DOHH2 (cell line): ENCODE measurements at regions not wholly inside any gene's neighbourhood (a gene's known extent, or its start where the extent isn't known, plus 50 kb on each side); places are given as distances from the start of the nearest gene placed in this dataset.

Experiments used
- H3F3A ChIP-seq: fragments of 200-600 bp; sonication (generic), shearing (Covaris generic); 2 replicates; pipeline ENCODE4 v1.6.0; 2016; ENCODE audit warnings: antibody characterized with exemption, mild to moderate bottlenecking; ENCODE audit not compliant: control insufficient read depth, insufficient read depth
- H3K27ac ChIP-seq: fragments of 200-600 bp; sonication (generic); 2 replicates; pipeline ENCODE4 v1.5.1; 2014; ENCODE audit warnings: low read depth, mild to moderate bottlenecking, low read length, moderate library complexity
- H3K27me3 ChIP-seq: fragments of 200-600 bp; sonication (generic); 2 replicates; pipeline ENCODE4 v1.6.1; 2014; ENCODE audit warnings: mild to moderate bottlenecking, low read length, mixed read lengths; ENCODE audit not compliant: control insufficient read depth
- H3K36me3 ChIP-seq: fragments of 200-600 bp; sonication (generic); 2 replicates; pipeline ENCODE4 v1.6.1; 2014; ENCODE audit warnings: mild to moderate bottlenecking, low read length, moderate library complexity, mixed read lengths; ENCODE audit not compliant: control insufficient read depth
- H3K4me1 ChIP-seq: fragments of 200-600 bp; sonication (generic); 2 replicates; pipeline ENCODE4 v1.6.1; 2014; ENCODE audit warnings: mild to moderate bottlenecking, low read length, mixed read lengths; ENCODE audit not compliant: control insufficient read depth
- H3K4me2 ChIP-seq: fragments of 200-600 bp; sonication (generic); 2 replicates; pipeline ENCODE4 v1.6.0; 2014; ENCODE audit warnings: mild to moderate bottlenecking, low read length, moderate library complexity
- H3K4me3 ChIP-seq: fragments of 200-600 bp; sonication (generic); 2 replicates; pipeline ENCODE4 v1.5.1; 2014; ENCODE audit warnings: mild to moderate bottlenecking, low read length, mixed read lengths
- H3K79me2 ChIP-seq: fragments of 200-600 bp; sonication (generic); 2 replicates; pipeline ENCODE4 v1.6.1; 2014; ENCODE audit warnings: mild to moderate bottlenecking, low read length, mixed read lengths; ENCODE audit not compliant: control insufficient read depth
- H3K9me2 ChIP-seq: fragments of 200-600 bp; sonication (generic); replicated peaks from 2 replicates; pipeline ENCODE4 v1.6.1; 2014; ENCODE audit warnings: mild to moderate bottlenecking, low read length, mixed read lengths; ENCODE audit not compliant: control insufficient read depth
- H3K9me3 ChIP-seq: fragments of 200-600 bp; sonication (generic); 2 replicates; pipeline ENCODE4 v1.6.1; 2014; ENCODE audit warnings: antibody characterized with exemption, low read length, mixed read lengths; ENCODE audit not compliant: control insufficient read depth, insufficient read depth
- H4K20me1 ChIP-seq: fragments of 200-600 bp; sonication (generic); 2 replicates; pipeline ENCODE4 v1.6.0; 2014; ENCODE audit warnings: low read depth, mild to moderate bottlenecking, antibody characterized with exemption, low read length, moderate library complexity; ENCODE audit not compliant: control insufficient read depth, insufficient read depth
- EZH2phosphoT487 ChIP-seq: fragments of 200-600 bp; sonication (generic); IDR thresholded peaks from 2 replicates; pipeline ENCODE4 v1.6.1; 2017; ENCODE audit warnings: borderline replicate concordance, mild to moderate bottlenecking, antibody characterized with exemption, low read length, moderate library complexity, mixed read lengths
- TF ChIP-seq, protein P1 (sequence below): fragments of 200-600 bp; sonication (generic); IDR thresholded peaks from one replicate; pipeline ENCODE4 v1.5.1; 2014; ENCODE audit warnings: antibody characterized with exemption, mild to moderate bottlenecking, low read depth, low read length; ENCODE audit not compliant: poor library complexity, severe bottlenecking

DNA sequence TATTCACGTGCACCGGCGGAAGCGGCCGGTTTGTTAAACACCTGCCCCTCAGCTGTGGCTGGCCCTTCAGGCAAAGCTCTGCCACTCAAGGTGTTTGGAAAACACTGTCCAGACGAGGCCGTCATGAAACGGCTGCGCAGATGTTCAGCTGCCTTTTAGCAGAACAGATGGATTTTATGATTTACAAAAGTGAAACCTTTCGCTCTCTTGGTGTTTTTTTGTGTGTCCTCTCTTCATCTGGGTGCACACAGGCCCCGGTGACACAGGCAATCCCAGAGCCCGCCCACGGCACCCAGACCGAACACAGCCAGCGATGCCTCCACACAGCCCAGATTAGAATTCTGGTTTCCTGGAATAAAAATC, 397.0 kb downstream of the SMOC2 start:
- TF ChIP-seq EZH2phosphoT487 = no peak
- TF ChIP-seq, protein P1, sequence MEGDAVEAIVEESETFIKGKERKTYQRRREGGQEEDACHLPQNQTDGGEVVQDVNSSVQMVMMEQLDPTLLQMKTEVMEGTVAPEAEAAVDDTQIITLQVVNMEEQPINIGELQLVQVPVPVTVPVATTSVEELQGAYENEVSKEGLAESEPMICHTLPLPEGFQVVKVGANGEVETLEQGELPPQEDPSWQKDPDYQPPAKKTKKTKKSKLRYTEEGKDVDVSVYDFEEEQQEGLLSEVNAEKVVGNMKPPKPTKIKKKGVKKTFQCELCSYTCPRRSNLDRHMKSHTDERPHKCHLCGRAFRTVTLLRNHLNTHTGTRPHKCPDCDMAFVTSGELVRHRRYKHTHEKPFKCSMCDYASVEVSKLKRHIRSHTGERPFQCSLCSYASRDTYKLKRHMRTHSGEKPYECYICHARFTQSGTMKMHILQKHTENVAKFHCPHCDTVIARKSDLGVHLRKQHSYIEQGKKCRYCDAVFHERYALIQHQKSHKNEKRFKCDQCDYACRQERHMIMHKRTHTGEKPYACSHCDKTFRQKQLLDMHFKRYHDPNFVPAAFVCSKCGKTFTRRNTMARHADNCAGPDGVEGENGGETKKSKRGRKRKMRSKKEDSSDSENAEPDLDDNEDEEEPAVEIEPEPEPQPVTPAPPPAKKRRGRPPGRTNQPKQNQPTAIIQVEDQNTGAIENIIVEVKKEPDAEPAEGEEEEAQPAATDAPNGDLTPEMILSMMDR = no peak
- Histone ChIP-seq H3K9me3 (peaks cover 31% of the 10 kb centered on the region; the same call in 1 of the 2 replicates), H3F3A (no peaks in the 10 kb centered on the region), H3K9me2 (no peaks in the 10 kb centered on the region), H3K36me3 (no peaks in the 10 kb centered on the region), H3K4me1 (no peaks in the 10 kb centered on the region), H3K4me3 (no peak overlapping the region), H3K4me2 (no peak overlapping the region), H3K27ac (no peak overlapping the region), H3K79me2 (no peaks in the 10 kb centered on the region), H4K20me1 (no peaks in the 10 kb centered on the region), H3K27me3 (no peaks in the 10 kb centered on the region)

DNA sequence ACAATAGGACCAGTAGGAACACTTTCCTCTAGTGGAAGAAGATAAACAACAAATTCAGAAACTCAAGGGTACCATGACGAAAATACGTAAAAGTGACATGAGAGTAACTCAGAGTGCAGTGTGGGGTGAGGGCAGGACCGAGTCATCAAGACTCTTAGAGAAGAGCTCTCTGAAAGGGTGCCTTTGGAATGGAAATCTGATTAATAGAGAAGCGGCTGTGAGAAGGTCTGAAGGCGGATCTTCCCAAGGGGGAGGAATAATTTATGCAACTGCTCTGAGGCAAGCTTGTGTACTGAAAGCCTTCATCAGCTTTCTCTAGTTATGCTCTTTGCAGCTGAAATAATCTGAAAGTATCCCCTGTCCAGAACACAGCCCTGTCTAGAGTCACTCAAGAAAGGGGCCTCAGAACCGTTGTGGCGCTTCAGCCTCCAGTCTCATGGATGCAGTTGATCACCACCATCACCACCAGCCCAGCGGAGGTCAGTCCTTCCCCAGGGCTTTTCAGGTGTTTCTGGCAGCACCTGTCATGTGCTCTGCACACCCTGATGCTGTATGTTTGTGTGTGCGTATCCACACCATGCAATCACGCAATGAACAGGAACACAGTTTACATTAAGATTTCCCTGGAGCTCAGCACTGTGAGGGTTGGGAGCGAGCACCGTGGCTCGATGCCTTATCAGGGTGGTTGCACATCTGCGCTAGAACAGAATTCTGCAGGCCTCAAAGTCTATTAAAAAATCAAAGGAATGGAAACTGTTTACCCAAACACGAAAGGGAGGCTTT, 396.5 kb downstream of the SMOC2 start:
- Histone ChIP-seq H3F3A (no peaks in the 10 kb centered on the region), H3K9me2 (no peaks in the 10 kb centered on the region), H3K79me2 (no peaks in the 10 kb centered on the region), H3K4me3 (no peak overlapping the region), H3K27ac (no peak overlapping the region), H4K20me1 (no peaks in the 10 kb centered on the region), H3K27me3 (no peaks in the 10 kb centered on the region), H3K36me3 (no peaks in the 10 kb centered on the region), H3K4me1 (no peaks in the 10 kb centered on the region), H3K4me2 (no peak overlapping the region), H3K9me3 (peaks cover 28% of the 10 kb centered on the region; the same call in 1 of the 2 replicates)
- TF ChIP-seq, protein P1 = no peak
- TF ChIP-seq EZH2phosphoT487 = no peak

DNA sequence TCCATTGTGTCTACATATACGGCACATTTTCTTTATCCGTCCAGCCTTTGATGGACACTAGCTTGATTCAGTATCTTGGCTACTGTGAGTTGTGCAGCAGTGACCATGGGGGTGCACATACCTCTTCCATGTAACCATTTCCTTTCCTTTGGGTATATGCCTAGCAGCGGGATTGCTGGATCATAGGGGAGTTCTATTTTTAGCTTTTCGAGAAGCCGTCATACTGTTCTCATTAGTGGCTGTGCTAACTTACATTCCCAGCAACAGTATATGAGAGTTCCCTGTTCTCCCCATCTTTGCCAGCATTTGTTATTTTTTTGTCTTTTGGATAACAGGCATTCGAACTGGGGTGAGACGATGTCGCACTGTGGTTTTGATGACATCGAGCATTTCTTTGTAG, 395.0 kb downstream of the SMOC2 start:
- Histone ChIP-seq H3K4me2 (no peak overlapping the region), H3K27ac (no peak overlapping the region), H3K36me3 (no peaks in the 10 kb centered on the region), H3F3A (no peaks in the 10 kb centered on the region), H3K9me3 (peaks cover 17% of the 10 kb centered on the region; the same call in 1 of the 2 replicates), H3K4me3 (no peak overlapping the region), H4K20me1 (no peaks in the 10 kb centered on the region), H3K4me1 (no peaks in the 10 kb centered on the region), H3K9me2 (no peaks in the 10 kb centered on the region), H3K79me2 (no peaks in the 10 kb centered on the region), H3K27me3 (no peaks in the 10 kb centered on the region)
- TF ChIP-seq, protein P1 = no peak
- no peak for TF ChIP-seq EZH2phosphoT487
